ENCODE measurements at regions not wholly inside any gene's neighbourhood (a gene's known extent, or its start where the extent isn't known, plus 50 kb on each side); places are given as distances from the start of the nearest gene placed in this dataset.
A peak's percentile ranks its signal among the peaks of the same experiment; 100 is the strongest.

GRCh38 chrX:131818297-131818936 is 204.7 kb upstream of the STK26 start:
- H3K4me1 ChIP-seq: no peaks in the 10 kb centered on the region
- TF ChIP-seq CTCF (IDR thresholded peaks at IDR 0.05): no peak
- H3K9ac ChIP-seq: no peak overlapping the region
- H3K36me3 ChIP-seq (ENCODE audit: control insufficient read depth, insufficient read depth, low read length): no peaks in the 10 kb centered on the region
- no peaks in the 10 kb centered on the region for H3K79me2 ChIP-seq
- no peak overlapping the region for H3K4me3 ChIP-seq (ENCODE audit: low read depth, low read length)
- no peak overlapping the region for H3K4me2 ChIP-seq (ENCODE audit: low read length)
- no peaks in the 10 kb centered on the region for H3K9me3 ChIP-seq (ENCODE audit: control insufficient read depth, low read length)
- no peaks in the 10 kb centered on the region for H3K27me3 ChIP-seq (ENCODE audit: control insufficient read depth, insufficient read depth, low read length)
- H3K27ac ChIP-seq: no peak overlapping the region
- H2AFZ ChIP-seq: no peak overlapping the region

- no peak for TF ChIP-seq CTCF (IDR thresholded peaks at IDR 0.05)
- Histone ChIP-seq H3K27ac (no peak overlapping the region), H3K4me3 (ENCODE audit: low read depth, low read length) (peak overlapping the region; percentile 31)
Observed at GRCh38 chrX:131821945-131822622, 201.0 kb upstream of the STK26 start.

DNA sequence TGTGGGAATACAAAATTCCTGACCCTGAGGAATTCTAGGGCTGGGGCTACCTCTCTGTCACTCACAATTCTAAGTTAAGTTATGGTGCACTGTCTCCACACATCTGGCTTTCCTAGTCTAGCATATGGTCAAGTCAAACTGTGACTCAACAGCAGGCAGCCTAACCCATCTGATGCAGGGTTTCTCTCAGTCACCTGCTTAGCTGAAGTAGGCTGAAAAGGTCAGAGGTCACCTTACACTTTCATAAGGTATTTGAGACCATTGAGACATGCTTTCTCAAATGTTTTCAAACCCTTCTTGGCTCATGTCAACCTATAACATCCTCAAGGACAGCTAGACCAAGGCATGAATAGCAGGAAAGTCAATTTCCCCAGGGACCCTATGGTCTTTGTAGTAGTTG is 196.5 kb upstream of the STK26 start:
- Histone ChIP-seq H3K9me3 (ENCODE audit: control insufficient read depth, low read length) (no peaks in the 10 kb centered on the region), H3K4me1 (no peaks in the 10 kb centered on the region), H2AFZ (no peak overlapping the region), H3K4me3 (ENCODE audit: low read depth, low read length) (no peak overlapping the region), H3K9ac (no peak overlapping the region), H3K36me3 (ENCODE audit: control insufficient read depth, insufficient read depth, low read length) (no peaks in the 10 kb centered on the region), H3K79me2 (no peaks in the 10 kb centered on the region), H3K4me2 (ENCODE audit: low read length) (no peak overlapping the region), H3K27me3 (ENCODE audit: control insufficient read depth, insufficient read depth, low read length) (no peaks in the 10 kb centered on the region), H3K27ac (no peak overlapping the region)
- TF ChIP-seq CTCF (IDR thresholded peaks at IDR 0.05): no peak

More at GRCh38 chrX:131821945-131822622, 201.0 kb upstream of the STK26 start:
- Histone ChIP-seq H3K4me2 (ENCODE audit: low read length) (no peak overlapping the region), H2AFZ (no peak overlapping the region), H3K27me3 (ENCODE audit: control insufficient read depth, insufficient read depth, low read length) (no peaks in the 10 kb centered on the region), H3K4me1 (no peaks in the 10 kb centered on the region), H3K79me2 (no peaks in the 10 kb centered on the region), H3K36me3 (ENCODE audit: control insufficient read depth, insufficient read depth, low read length) (no peaks in the 10 kb centered on the region), H3K9me3 (ENCODE audit: control insufficient read depth, low read length) (no peaks in the 10 kb centered on the region), H3K9ac (no peak overlapping the region)

DNA sequence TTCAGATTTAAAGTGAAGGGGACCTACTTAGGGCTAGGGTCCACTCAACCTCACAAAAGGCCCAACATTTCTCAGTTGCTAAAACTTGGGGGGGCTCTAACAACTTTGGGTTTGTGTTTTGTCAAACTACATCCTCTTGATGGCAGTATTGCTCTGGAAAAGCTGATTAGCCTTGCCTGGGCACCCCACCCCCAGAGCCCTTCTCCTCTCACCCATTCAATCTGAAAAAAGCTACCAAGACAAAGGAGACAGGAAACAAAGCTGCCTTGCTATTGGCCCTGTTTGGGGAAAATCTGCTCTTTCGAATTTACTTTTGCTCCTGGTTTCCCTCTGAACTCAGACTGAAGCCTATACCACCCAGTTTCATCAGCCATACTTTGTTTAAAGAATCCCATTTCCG is 195.2 kb upstream of the STK26 start:
- Histone ChIP-seq H3K4me3 (ENCODE audit: low read depth, low read length) (no peak overlapping the region), H3K9me3 (ENCODE audit: control insufficient read depth, low read length) (no peaks in the 10 kb centered on the region), H3K4me1 (no peaks in the 10 kb centered on the region), H3K27me3 (ENCODE audit: control insufficient read depth, insufficient read depth, low read length) (no peaks in the 10 kb centered on the region), H3K4me2 (ENCODE audit: low read length) (no peak overlapping the region), H2AFZ (no peak overlapping the region), H3K9ac (no peak overlapping the region), H3K27ac (no peak overlapping the region), H3K36me3 (ENCODE audit: control insufficient read depth, insufficient read depth, low read length) (no peaks in the 10 kb centered on the region), H3K79me2 (no peaks in the 10 kb centered on the region)
- no peak for TF ChIP-seq CTCF (IDR thresholded peaks at IDR 0.05)

DNA sequence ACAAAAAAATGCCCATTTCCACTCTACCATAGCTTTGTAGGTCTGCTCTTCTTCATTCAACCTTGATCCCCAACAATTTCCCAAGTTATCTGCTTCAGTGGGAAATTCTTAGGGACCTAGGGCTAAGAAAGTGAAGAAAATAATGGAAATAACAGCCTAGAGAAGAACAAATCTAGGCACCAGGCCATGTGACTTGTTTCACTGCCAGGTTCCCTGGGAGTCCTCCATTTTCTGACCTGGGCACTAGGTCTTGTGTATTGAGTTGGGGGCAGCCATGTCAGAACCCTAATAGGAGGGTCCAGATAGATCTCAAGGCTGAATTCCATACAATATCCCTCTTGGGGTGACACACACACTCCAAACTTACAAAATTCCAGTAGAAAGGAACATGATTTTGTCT is 194.6 kb upstream of the STK26 start:
- TF ChIP-seq CTCF (IDR thresholded peaks at IDR 0.05): no peak
- H3K4me3 ChIP-seq (ENCODE audit: low read depth, low read length): no peak overlapping the region
- no peaks in the 10 kb centered on the region for H3K27me3 ChIP-seq (ENCODE audit: control insufficient read depth, insufficient read depth, low read length)
- no peaks in the 10 kb centered on the region for H3K36me3 ChIP-seq (ENCODE audit: control insufficient read depth, insufficient read depth, low read length)
- no peaks in the 10 kb centered on the region for H3K9me3 ChIP-seq (ENCODE audit: control insufficient read depth, low read length)
- H3K79me2 ChIP-seq: no peaks in the 10 kb centered on the region
- H3K4me1 ChIP-seq: no peaks in the 10 kb centered on the region
- H3K4me2 ChIP-seq (ENCODE audit: low read length): no peak overlapping the region
- no peak overlapping the region for H3K9ac ChIP-seq
- H3K27ac ChIP-seq: no peak overlapping the region
- H2AFZ ChIP-seq: no peak overlapping the region
